Natural killer cell (primary cell): ENCODE measurements at regions not wholly inside any gene's neighbourhood (a gene's known extent, or its start where the extent isn't known, plus 50 kb on each side); places are given as distances from the start of the nearest gene placed in this dataset.

Experiments used
- ATAC-seq, 3 donors: fragments of 150-1000 bp in 2 of 3; fragments of 200-7000 bp in 1 of 3; cut with Tn5 transposase; 1 replicate in 1 of 3; 2 replicates in 2 of 3; pipeline ENCODE4 v1.10.0; 2021; ENCODE audit warnings: mild to moderate bottlenecking in 2 of 3, moderate library complexity in 2 of 3
- DNase-seq, 2 donors: peaks; one replicate each; pipeline versions ENCODE4 v3.0.0 to v3.0.0-alpha.2; 2013 to 2021; ENCODE audit warnings: mixed read lengths in 1 of 2
- H3K27ac ChIP-seq: one replicate; pipeline ENCODE4 v1.5.1; 2013; ENCODE audit warnings: mild to moderate bottlenecking, low read length
- H3K27me3 ChIP-seq: one replicate; pipeline ENCODE4 v1.6.1; 2013; ENCODE audit warnings: low read length; ENCODE audit not compliant: control insufficient read depth, insufficient read depth
- H3K36me3 ChIP-seq: one replicate; pipeline ENCODE4 v1.6.1; 2013; ENCODE audit warnings: low read length; ENCODE audit not compliant: control insufficient read depth, insufficient read depth
- H3K4me1 ChIP-seq: one replicate; pipeline ENCODE4 v1.6.1; 2013; ENCODE audit warnings: low read length; ENCODE audit not compliant: control insufficient read depth, insufficient read depth
- H3K4me3 ChIP-seq: one replicate; pipeline ENCODE4 v1.5.1; 2013; ENCODE audit warnings: low read length
- H3K9me3 ChIP-seq: one replicate; pipeline ENCODE4 v1.6.1; 2013; ENCODE audit warnings: low read length; ENCODE audit not compliant: control insufficient read depth, insufficient read depth
- H3K27ac Mint-ChIP-seq, 2 donors: one replicate each; pipeline ENCODE4 v1.8.0; 2022; ENCODE audit warnings: mild to moderate bottlenecking in 2 of 2, mixed read lengths in 2 of 2, moderate library complexity in 1 of 2
- H3K27me3 Mint-ChIP-seq, 2 donors: one replicate each; pipeline ENCODE4 v1.8.0; 2022; ENCODE audit warnings: low read depth in 2 of 2, mixed read lengths in 2 of 2
- H3K36me3 Mint-ChIP-seq: one replicate; pipeline ENCODE4 v1.8.0; 2022; ENCODE audit warnings: mixed read lengths
- H3K4me1 Mint-ChIP-seq, 2 donors: one replicate each; pipeline ENCODE4 v1.8.0; 2022; ENCODE audit warnings: mixed read lengths in 2 of 2
- H3K4me3 Mint-ChIP-seq: one replicate; pipeline ENCODE4 v1.8.0; 2022; ENCODE audit warnings: mild to moderate bottlenecking, moderate library complexity, mixed read lengths
- H3K9me3 Mint-ChIP-seq, 2 donors: one replicate each; pipeline ENCODE4 v1.8.0; 2022; ENCODE audit warnings: mixed read lengths in 2 of 2
- WGBS: methylation state at CpG from one replicate; pipeline ENCODE4 v1.1.7; 2013; ENCODE audit warnings: missing lambda C conversion rate; ENCODE audit not compliant: insufficient coverage; 5-methylcytosine and 5-hydroxymethylcytosine counted together
- intact Hi-C: fragments of 100-400 bp; cut with micrococcal nuclease; formaldehyde crosslinking; loops from one replicate; pipeline ENCODE4 v1.14.2; 2022
- TF ChIP-seq, protein P1 (sequence below): fragments of 200-600 bp; IDR thresholded peaks from one replicate; pipeline ENCODE4 v1.8.0; 2022; ENCODE audit warnings: antibody characterized with exemption

DNA sequence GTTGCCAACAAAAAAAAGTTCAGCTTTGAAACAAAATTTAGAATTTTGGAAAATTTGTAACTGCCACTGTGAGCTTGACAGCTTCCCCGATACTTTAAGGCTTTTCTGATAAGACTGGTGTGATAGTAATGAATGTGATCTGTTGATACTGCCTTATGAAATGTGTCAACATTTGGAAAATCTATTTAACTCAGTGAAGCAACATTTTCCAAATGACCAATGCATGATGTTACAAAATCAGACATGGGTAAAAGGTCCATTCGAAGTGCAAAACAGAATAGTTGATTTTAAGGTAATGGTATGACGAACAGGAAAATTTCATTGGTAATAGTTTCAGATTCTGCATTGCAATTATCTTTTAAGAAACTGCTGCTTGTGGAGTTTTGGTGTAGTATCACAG is 175.4 kb downstream of the SEM1 start:
- Histone ChIP-seq H3K27me3 (no peaks in the 10 kb centered on the region), H3K4me3 (no peak overlapping the region), H3K27ac (no peak overlapping the region), H3K9me3 (no peaks in the 10 kb centered on the region), H3K36me3 (no peaks in the 10 kb centered on the region), H3K4me1 (no peaks in the 10 kb centered on the region)
- Mint-ChIP-seq H3K9me3 (peaks cover 0 to 2% of the 10 kb centered on the region in 2 donors), H3K36me3 (no peaks in the 10 kb centered on the region), H3K27me3 (peaks cover 11 to 22% of the 10 kb centered on the region in 2 donors), H3K27ac (no peak overlapping the region), H3K4me1 (no peaks in the 10 kb centered on the region), H3K4me3 (no peak overlapping the region)
- 55% methylated on average over 3 of the region's 3 CpGs for WGBS
- DNase-seq, result no peak
- TF ChIP-seq, protein P1, sequence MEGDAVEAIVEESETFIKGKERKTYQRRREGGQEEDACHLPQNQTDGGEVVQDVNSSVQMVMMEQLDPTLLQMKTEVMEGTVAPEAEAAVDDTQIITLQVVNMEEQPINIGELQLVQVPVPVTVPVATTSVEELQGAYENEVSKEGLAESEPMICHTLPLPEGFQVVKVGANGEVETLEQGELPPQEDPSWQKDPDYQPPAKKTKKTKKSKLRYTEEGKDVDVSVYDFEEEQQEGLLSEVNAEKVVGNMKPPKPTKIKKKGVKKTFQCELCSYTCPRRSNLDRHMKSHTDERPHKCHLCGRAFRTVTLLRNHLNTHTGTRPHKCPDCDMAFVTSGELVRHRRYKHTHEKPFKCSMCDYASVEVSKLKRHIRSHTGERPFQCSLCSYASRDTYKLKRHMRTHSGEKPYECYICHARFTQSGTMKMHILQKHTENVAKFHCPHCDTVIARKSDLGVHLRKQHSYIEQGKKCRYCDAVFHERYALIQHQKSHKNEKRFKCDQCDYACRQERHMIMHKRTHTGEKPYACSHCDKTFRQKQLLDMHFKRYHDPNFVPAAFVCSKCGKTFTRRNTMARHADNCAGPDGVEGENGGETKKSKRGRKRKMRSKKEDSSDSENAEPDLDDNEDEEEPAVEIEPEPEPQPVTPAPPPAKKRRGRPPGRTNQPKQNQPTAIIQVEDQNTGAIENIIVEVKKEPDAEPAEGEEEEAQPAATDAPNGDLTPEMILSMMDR, result no peak
- intact Hi-C loops, result no loop called here
- no peak for ATAC-seq

DNA sequence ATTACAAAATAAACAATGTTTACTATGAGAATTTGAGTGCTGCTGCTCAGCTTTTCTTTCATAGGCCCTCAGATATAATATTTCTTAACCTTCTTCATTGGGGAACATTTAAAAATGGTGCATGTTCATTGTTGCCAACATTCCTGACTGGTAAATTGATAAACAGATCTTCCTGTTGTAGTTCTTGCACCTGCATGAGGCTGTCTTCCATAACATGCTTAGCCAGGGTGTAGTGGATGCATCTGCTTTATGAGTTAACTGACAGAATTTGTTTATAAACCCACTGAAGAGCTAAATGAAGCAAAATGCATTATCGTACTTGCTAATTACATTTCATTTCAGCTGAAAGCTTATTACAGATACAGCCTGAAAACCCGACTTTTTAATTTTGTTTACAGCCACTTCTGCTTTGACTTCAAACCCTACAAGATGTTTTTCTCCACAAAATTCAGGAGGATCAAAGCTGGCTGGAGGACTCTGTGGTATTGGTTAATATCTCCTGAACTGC is 177.2 kb downstream of the SEM1 start:
- intact Hi-C loops, result no loop called here
- Mint-ChIP-seq H3K4me3 (no peak overlapping the region), H3K9me3 (peaks cover 0 to 2% of the 10 kb centered on the region in 2 donors), H3K27me3 (peaks cover 13 to 22% of the 10 kb centered on the region in 2 donors), H3K4me1 (no peaks in the 10 kb centered on the region), H3K36me3 (no peaks in the 10 kb centered on the region), H3K27ac (no peak overlapping the region)
- TF ChIP-seq, protein P1, result no peak
- Histone ChIP-seq H3K4me1 (no peaks in the 10 kb centered on the region), H3K4me3 (no peak overlapping the region), H3K27me3 (no peaks in the 10 kb centered on the region), H3K27ac (no peak overlapping the region), H3K9me3 (no peaks in the 10 kb centered on the region), H3K36me3 (no peaks in the 10 kb centered on the region)
- WGBS, result 79% methylated on average over 2 of the region's 2 CpGs
- no peak for DNase-seq
- no peak for ATAC-seq

DNA sequence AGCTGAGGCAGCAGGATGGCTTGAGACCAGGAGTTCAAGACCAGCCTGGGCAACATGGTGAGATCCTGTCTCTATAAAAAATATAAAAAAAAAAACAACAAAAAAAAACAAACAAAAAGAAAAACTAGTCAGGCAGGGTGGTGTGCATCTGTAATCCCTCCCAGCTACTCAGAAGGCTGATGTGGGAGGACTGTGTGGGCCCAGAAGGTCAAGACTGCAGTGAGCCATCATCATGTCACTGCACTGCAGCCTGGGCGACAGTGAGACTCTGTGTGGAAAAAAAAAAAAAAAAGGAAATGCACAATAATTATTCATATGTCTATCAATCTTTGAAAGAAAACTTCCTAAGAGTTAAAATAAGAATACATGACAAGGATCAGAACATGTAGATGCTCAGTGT is 178.3 kb downstream of the SEM1 start:
- no peak overlapping the region for H3K4me3 Mint-ChIP-seq
- no peak overlapping the region for H3K27ac Mint-ChIP-seq
- peaks cover 16 to 29% of the 10 kb centered on the region in 2 donors for H3K27me3 Mint-ChIP-seq
- no peaks in the 10 kb centered on the region for H3K27me3 ChIP-seq
- TF ChIP-seq, protein P1, result no peak
- H3K27ac ChIP-seq, result no peak overlapping the region
- ATAC-seq (no peak), DNase-seq (no peak)
- H3K4me1 ChIP-seq, result no peaks in the 10 kb centered on the region
- no peaks in the 10 kb centered on the region for H3K4me1 Mint-ChIP-seq
- H3K9me3 Mint-ChIP-seq, result peaks cover 0 to 2% of the 10 kb centered on the region in 2 donors
- intact Hi-C loops, result no loop called here
- H3K36me3 ChIP-seq, result no peaks in the 10 kb centered on the region
- H3K36me3 Mint-ChIP-seq, result no peaks in the 10 kb centered on the region
- WGBS, result no CpG with 5 or more reads among the region's 1 CpG
- H3K4me3 ChIP-seq, result no peak overlapping the region
- no peaks in the 10 kb centered on the region for H3K9me3 ChIP-seq

DNA sequence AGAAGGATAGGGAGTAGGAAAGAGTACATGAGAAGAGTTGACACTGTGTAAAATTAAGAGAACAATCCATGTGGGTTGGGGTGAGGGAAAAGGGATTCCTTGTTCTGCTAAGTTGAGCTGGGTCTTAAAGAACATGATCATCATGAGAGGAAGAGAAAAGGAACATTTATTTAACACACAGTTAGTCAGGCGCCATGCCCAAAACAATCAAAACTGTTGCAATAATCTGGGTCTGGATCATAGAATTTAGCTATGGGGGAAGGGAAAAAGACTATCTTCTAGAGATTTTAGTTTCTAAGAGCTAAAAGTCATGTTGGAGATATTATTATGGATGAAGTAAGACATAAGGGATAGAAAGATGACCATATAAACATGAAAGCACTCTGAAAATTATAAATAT is 178.9 kb downstream of the SEM1 start:
- H3K27ac ChIP-seq, result no peak overlapping the region
- Mint-ChIP-seq H3K27me3 (peaks cover 16 to 34% of the 10 kb centered on the region in 2 donors), H3K4me3 (no peak overlapping the region), H3K9me3 (peaks cover 0 to 2% of the 10 kb centered on the region in 2 donors), H3K4me1 (no peaks in the 10 kb centered on the region), H3K36me3 (no peaks in the 10 kb centered on the region), H3K27ac (no peak overlapping the region)
- H3K36me3 ChIP-seq, result no peaks in the 10 kb centered on the region
- TF ChIP-seq, protein P1, result no peak
- no peaks in the 10 kb centered on the region for H3K27me3 ChIP-seq
- no peak for DNase-seq
- 86% methylated on average over 1 of the region's 1 CpG for WGBS
- no peaks in the 10 kb centered on the region for H3K9me3 ChIP-seq
- ATAC-seq, result no peak
- no peak overlapping the region for H3K4me3 ChIP-seq
- intact Hi-C loops, result no loop called here
- no peaks in the 10 kb centered on the region for H3K4me1 ChIP-seq
